ENCODE measurements at regions not wholly inside any gene's neighbourhood (a gene's known extent, or its start where the extent isn't known, plus 50 kb on each side); places are given as distances from the start of the nearest gene placed in this dataset.
"Not testable (repeated sequence)": the region's sequence is repeated elsewhere in the genome, so short reads cannot be mapped to it uniquely, and the experiment has no call there.

GRCh38 chr6:69494595-69494994 lies 302.2 kb downstream of the LMBRD1 start:
- FAIRE-seq, result no peak

DNA sequence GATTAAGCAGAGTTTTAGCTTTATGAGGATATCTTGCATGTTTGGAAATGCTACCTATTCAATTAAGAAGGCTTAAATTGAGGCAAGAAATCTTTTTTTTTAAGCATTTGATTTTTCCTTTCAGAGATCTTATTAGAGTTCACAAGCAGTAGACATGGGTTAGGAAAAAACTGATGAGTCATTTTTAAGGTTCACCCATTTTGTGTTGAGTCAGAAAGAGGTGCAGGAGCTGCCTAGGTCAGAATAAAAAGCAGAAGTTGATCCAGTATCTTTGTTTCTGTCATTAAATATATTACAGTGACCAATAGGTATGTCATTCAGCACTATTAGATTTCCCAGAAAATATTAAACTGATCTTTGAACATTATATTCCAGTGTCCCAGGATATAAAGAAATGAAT lies 306.8 kb downstream of the LMBRD1 start:
- no peak for FAIRE-seq
- DNase-seq (ENCODE audit: insufficient read length, low spot score), result no peak

More at GRCh38 chr6:69494595-69494994, 302.2 kb downstream of the LMBRD1 start:
- no peak for DNase-seq (ENCODE audit: insufficient read length, low spot score)

- FAIRE-seq (no peak), DNase-seq (ENCODE audit: insufficient read length, low spot score) (no peak)
Observed at GRCh38 chr6:69487688-69488087, 309.1 kb downstream of the LMBRD1 start.

DNA sequence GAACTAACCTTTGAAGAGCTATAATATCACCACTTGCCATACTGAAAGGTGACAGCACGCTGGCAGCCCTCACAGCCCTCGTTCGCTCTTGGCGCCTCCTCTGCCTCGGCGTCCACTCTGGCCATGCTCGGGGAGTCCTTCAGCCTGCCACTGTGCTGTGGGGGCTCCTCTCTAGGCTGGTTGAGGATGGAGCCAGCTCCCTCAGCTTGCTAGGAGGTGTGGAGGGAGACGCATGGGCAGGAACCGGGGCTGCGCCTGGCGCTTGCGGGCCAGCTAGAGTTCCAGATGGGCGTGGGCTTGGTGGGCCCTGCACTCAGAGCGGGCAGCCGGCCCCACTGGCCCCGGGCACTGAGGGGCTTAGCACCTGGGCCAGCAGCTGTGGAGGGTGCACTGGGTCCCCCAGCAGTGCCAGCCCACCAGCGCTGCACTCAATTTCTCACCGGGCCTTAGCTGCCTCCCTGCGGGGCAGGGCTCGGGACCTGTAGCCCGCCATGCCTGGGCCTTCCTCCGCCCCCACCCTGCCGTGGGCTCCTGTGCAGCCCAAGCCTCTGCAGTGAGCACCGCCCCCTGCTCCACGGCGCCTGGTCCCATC lies 329.7 kb downstream of the LMBRD1 start:
- FAIRE-seq, result no peak
- no peak for DNase-seq (ENCODE audit: insufficient read length, low spot score)

- DNase-seq (ENCODE audit: insufficient read length, low spot score) (no peak), FAIRE-seq (no peak)
Observed at GRCh38 chr6:69465866-69466265, 330.9 kb downstream of the LMBRD1 start.

DNA sequence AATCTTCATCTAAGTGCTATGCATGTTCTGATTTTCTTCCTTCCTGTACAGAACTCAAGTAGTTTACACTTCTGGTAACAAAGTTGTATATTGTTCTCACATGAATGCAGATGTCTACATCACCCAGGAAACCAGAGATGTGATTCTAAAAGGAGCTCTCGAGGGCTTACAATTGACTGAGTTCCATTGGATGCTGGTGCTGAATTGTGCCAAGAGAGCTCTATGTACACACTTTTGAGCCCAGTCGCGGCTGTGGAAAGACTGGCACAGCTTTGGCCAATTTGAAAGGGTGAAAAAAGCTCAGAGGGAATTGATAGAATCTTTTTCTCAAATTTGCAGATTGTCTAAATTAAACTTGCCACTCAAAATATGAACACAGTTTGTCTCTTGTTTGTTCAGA lies 340.7 kb downstream of the LMBRD1 start:
- no peak for FAIRE-seq

DNA sequence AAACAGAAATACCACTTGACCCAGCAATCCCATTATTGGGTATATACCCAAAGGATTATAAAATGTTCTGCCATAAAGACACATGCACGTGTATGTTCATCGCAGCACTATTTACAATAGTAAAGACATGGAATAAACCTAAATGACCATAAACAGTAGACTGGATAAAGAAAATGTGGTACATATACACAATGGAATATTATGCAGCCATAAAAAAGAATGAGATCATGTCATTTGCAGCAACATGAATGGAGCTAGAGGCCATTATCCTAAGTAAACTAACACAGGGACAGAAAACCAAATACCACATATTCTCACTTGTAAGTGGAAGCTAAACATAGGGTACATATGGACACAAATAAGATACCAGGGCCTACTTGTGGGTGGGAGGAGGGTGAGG lies 342.2 kb downstream of the LMBRD1 start:
- not testable (repeated sequence) for DNase-seq (ENCODE audit: insufficient read length, low spot score); FAIRE-seq

More for the DNA sequence above, 340.7 kb downstream of the LMBRD1 start:
- DNase-seq (ENCODE audit: insufficient read length, low spot score), result no peak

DNA sequence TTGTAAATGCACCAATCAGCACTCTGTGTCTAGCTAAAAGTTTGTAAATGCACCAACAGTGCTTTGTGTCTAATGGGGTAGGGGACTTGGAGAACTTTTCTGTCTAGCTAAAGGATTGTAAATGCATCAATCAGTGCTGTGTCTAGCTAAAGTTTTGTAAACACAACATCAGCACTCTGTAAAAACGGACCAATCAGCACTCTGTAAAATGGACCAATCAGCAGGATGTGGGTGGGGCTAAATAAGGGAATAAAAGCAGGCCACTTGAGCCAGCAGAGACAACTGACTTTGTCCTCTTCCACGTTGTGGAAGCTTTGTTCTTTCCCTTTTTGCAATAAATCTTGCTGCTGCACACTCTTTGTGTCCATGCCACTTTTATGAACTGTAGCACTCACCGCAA lies 346.3 kb downstream of the LMBRD1 start:
- FAIRE-seq; DNase-seq (ENCODE audit: insufficient read length, low spot score): not testable (repeated sequence)

DNA sequence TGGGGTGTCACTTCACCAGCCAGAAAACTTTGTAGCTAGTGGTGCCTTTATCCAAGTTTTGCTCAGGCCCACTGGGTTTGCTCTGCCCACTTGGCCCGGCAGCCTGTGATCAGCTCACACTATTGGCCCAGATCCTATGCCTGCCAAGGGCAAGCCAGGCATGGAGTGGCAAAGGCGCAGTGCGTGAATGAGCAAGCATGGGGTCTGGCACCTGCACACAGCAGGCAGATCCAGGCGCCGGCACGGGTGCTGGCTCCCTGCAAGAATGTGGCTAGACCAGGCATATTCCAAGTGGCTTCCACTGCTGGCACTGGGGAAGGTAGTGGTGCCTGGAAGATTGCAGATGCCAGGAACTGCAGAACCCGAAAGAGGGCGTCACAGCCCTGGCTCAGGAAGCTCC lies 346.9 kb downstream of the LMBRD1 start:
- DNase-seq (ENCODE audit: insufficient read length, low spot score) (no peak), FAIRE-seq (no peak)
